Sigmoid colon (tissue), 4 donors: ENCODE measurements at regions not wholly inside any gene's neighbourhood (a gene's known extent, or its start where the extent isn't known, plus 50 kb on each side); places are given as distances from the start of the nearest gene placed in this dataset.
"Not testable (repeated sequence)": the region's sequence is repeated elsewhere in the genome, so short reads cannot be mapped to it uniquely, and the experiment has no call there.

ENCODE experiments used
- POLR2A ChIP-seq, 2 donors: fragments of 450-650 bp; IDR thresholded peaks; one replicate each; pipeline ENCODE4 v1.6.1; 2016; ENCODE audit warnings: antibody characterized with exemption in 2 of 2, mild to moderate bottlenecking in 2 of 2, moderate library complexity in 2 of 2
- POLR2AphosphoS5 ChIP-seq, 4 donors: sonication (generic); formaldehyde crosslinking; IDR thresholded peaks; one replicate each; pipeline ENCODE4 v1.6.1; 2017; ENCODE audit warnings: antibody characterized with exemption in 4 of 4
- TF ChIP-seq, protein P1 (sequence below), 4 experiments: fragments of 450-650 bp in 3 of 4; fragments of 200-600 bp in 1 of 4; IDR thresholded peaks; one replicate each; pipeline ENCODE4 v1.5.1; 2016 to 2019; ENCODE audit warnings: antibody characterized with exemption in 4 of 4, mild to moderate bottlenecking in 3 of 4, moderate library complexity in 2 of 4

DNA sequence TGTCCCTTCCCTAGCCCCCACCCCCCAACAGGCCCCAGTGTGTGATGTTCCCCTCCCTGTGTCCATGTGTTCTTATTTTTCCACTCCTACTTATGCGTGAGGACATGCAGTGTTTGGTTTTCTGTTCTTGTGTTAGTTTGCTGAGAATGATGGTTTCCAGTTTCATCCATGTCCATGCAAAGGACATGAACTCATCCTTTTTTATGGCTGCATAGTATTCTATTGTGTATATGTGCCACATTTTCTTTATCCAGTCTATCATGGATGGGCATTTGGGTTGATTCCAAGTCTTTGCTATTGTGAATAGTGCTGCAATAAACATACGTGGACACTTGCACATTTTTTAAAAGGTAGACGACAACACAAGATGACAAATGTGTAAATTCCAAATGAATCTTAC, 192.5 kb upstream of the SAMSN1 start:
- TF ChIP-seq, protein P1, sequence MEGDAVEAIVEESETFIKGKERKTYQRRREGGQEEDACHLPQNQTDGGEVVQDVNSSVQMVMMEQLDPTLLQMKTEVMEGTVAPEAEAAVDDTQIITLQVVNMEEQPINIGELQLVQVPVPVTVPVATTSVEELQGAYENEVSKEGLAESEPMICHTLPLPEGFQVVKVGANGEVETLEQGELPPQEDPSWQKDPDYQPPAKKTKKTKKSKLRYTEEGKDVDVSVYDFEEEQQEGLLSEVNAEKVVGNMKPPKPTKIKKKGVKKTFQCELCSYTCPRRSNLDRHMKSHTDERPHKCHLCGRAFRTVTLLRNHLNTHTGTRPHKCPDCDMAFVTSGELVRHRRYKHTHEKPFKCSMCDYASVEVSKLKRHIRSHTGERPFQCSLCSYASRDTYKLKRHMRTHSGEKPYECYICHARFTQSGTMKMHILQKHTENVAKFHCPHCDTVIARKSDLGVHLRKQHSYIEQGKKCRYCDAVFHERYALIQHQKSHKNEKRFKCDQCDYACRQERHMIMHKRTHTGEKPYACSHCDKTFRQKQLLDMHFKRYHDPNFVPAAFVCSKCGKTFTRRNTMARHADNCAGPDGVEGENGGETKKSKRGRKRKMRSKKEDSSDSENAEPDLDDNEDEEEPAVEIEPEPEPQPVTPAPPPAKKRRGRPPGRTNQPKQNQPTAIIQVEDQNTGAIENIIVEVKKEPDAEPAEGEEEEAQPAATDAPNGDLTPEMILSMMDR (IDR thresholded peaks at IDR 0.05): not testable (repeated sequence)
- TF ChIP-seq POLR2AphosphoS5, POLR2A (IDR thresholded peaks at IDR 0.05): not testable (repeated sequence)
